Endodermal cell (in vitro differentiated cells): ENCODE measurements at regions not wholly inside any gene's neighbourhood (a gene's known extent, or its start where the extent isn't known, plus 50 kb on each side); places are given as distances from the start of the nearest gene placed in this dataset.

Source experiments
- DNase-seq: peaks from one replicate; pipeline ENCODE4 v3.0.0-alpha.2; 2017
- H3K27ac ChIP-seq: 2 replicates; pipeline ENCODE4 v1.5.1; 2013; ENCODE audit warnings: mild to moderate bottlenecking, low read depth, low read length, moderate library complexity
- H3K27me3 ChIP-seq: 2 replicates; pipeline ENCODE4 v1.6.1; 2013; ENCODE audit warnings: mild to moderate bottlenecking, low read length, moderate library complexity; ENCODE audit not compliant: insufficient read depth, control insufficient read depth, poor library complexity, severe bottlenecking
- H3K36me3 ChIP-seq: 2 replicates; pipeline ENCODE4 v1.7.0; 2013; ENCODE audit warnings: mild to moderate bottlenecking, low read length, moderate library complexity; ENCODE audit not compliant: control insufficient read depth, insufficient read depth
- H3K4me1 ChIP-seq: one replicate; pipeline ENCODE4 v1.7.0; 2013; ENCODE audit warnings: low read length; ENCODE audit not compliant: control insufficient read depth, insufficient read depth
- H3K4me3 ChIP-seq: 2 replicates; pipeline ENCODE4 v1.5.1; 2013; ENCODE audit warnings: mild to moderate bottlenecking, low read length, moderate library complexity
- H3K9ac ChIP-seq: 2 replicates; pipeline ENCODE4 v1.6.1; 2013; ENCODE audit warnings: mild to moderate bottlenecking, low read length, moderate library complexity; ENCODE audit not compliant: poor library complexity, severe bottlenecking; ENCODE audit errors: extremely low read depth
- H3K9me3 ChIP-seq: 2 replicates; pipeline ENCODE4 v1.6.1; 2013; ENCODE audit warnings: mild to moderate bottlenecking, low read length, moderate library complexity; ENCODE audit not compliant: control insufficient read depth
- H3K27ac Mint-ChIP-seq: 2 replicates; pipeline ENCODE4 v1.8.0; 2020; ENCODE audit warnings: mixed read lengths
- H3K27me3 Mint-ChIP-seq: 2 replicates; pipeline ENCODE4 v1.8.0; 2021; ENCODE audit warnings: mild to moderate bottlenecking, mixed read lengths; ENCODE audit not compliant: insufficient read depth
- H3K36me3 Mint-ChIP-seq: 2 replicates; pipeline ENCODE4 v1.8.0; 2020; ENCODE audit warnings: low read depth, mixed read lengths
- H3K4me1 Mint-ChIP-seq: 2 replicates; pipeline ENCODE4 v1.8.0; 2020; ENCODE audit warnings: mixed read lengths
- H3K4me3 Mint-ChIP-seq: 2 replicates; pipeline ENCODE4 v1.8.0; 2020; ENCODE audit warnings: mild to moderate bottlenecking, moderate library complexity, mixed read lengths
- H3K9me3 Mint-ChIP-seq: 2 replicates; pipeline ENCODE4 v1.8.0; 2020; ENCODE audit warnings: mild to moderate bottlenecking, mixed read lengths
- CTCF ChIP-seq: fragments of 200-600 bp; sonication (generic); conservative IDR thresholded peaks from 2 replicates; pipeline ENCODE4 v1.5.0; 2021; ENCODE audit warnings: antibody characterized with exemption, mild to moderate bottlenecking
- WGBS, 2 experiments: methylation state at CpG; one replicate each; pipeline versions ENCODE4 v1.1.5 to v1.1.7; 2013; ENCODE audit warnings: missing lambda C conversion rate in 2 of 2, mixed read lengths in 1 of 2; ENCODE audit not compliant: insufficient coverage in 1 of 2, insufficient read length in 1 of 2; 5-methylcytosine and 5-hydroxymethylcytosine counted together

GRCh38 chr6:126640356-126640755 lies 300.4 kb downstream of the CENPW start:
- Mint-ChIP-seq H3K36me3 (no peaks in the 10 kb centered on the region), H3K9me3 (no peaks in the 10 kb centered on the region), H3K4me1 (no peaks in the 10 kb centered on the region), H3K27me3 (no peaks in the 10 kb centered on the region), H3K27ac (no peak overlapping the region), H3K4me3 (no peak overlapping the region)
- Histone ChIP-seq H3K4me3 (no peak overlapping the region), H3K27me3 (no peaks in the 10 kb centered on the region), H3K9me3 (no peaks in the 10 kb centered on the region), H3K9ac (no peak overlapping the region), H3K36me3 (no peaks in the 10 kb centered on the region), H3K27ac (no peak overlapping the region), H3K4me1 (no peaks in the 10 kb centered on the region)
- 90% methylated on average over 1 of the region's 2 CpGs; no CpG with 5 or more reads in 1 of the 2 experiments for WGBS, 2 experiments
- no peak for TF ChIP-seq CTCF
- no peak for DNase-seq

- H3K27ac Mint-ChIP-seq: no peak overlapping the region
- no peaks in the 10 kb centered on the region for H3K27me3 Mint-ChIP-seq
- no peaks in the 10 kb centered on the region for H3K27me3 ChIP-seq
- H3K9ac ChIP-seq: no peak overlapping the region
- no peaks in the 10 kb centered on the region for H3K4me1 ChIP-seq
- no peak for DNase-seq
- TF ChIP-seq CTCF: no peak
- H3K9me3 Mint-ChIP-seq: no peaks in the 10 kb centered on the region
- no peak overlapping the region for H3K27ac ChIP-seq
- H3K4me3 ChIP-seq: no peak overlapping the region
- H3K36me3 ChIP-seq: no peaks in the 10 kb centered on the region
- H3K4me3 Mint-ChIP-seq: no peak overlapping the region
- no peaks in the 10 kb centered on the region for H3K4me1 Mint-ChIP-seq
- H3K36me3 Mint-ChIP-seq: no peaks in the 10 kb centered on the region
- H3K9me3 ChIP-seq: no peaks in the 10 kb centered on the region
Observed at GRCh38 chr6:126640921-126641320, 301.0 kb downstream of the CENPW start.

GRCh38 chr6:126641641-126642040 lies 301.7 kb downstream of the CENPW start:
- WGBS, 2 experiments: no CpG with 5 or more reads among the region's 1 CpG
- H3K27me3 Mint-ChIP-seq: no peaks in the 10 kb centered on the region

More at GRCh38 chr6:126641641-126642040, 301.7 kb downstream of the CENPW start:
- Histone ChIP-seq H3K27me3 (no peaks in the 10 kb centered on the region), H3K9me3 (no peaks in the 10 kb centered on the region), H3K27ac (no peak overlapping the region), H3K4me3 (no peak overlapping the region), H3K4me1 (no peaks in the 10 kb centered on the region), H3K36me3 (no peaks in the 10 kb centered on the region), H3K9ac (no peak overlapping the region)
- Mint-ChIP-seq H3K9me3 (no peaks in the 10 kb centered on the region), H3K4me1 (no peaks in the 10 kb centered on the region), H3K4me3 (no peak overlapping the region), H3K36me3 (no peaks in the 10 kb centered on the region), H3K27ac (no peak overlapping the region)
- TF ChIP-seq CTCF: no peak
- DNase-seq: no peak
